GM12892 (cell line): ENCODE measurements at regions not wholly inside any gene's neighbourhood (a gene's known extent, or its start where the extent isn't known, plus 50 kb on each side); places are given as distances from the start of the nearest gene placed in this dataset.
"Not testable (repeated sequence)": the region's sequence is repeated elsewhere in the genome, so short reads cannot be mapped to it uniquely, and the experiment has no call there.

Experiments
- DNase-seq: peaks from one replicate; pipeline ENCODE4 v3.0.0; 2011; ENCODE audit not compliant: insufficient read length
- FAIRE-seq: peaks from 2 replicates; lab custom pipeline; 2011; peaks lifted over from hg19 to GRCh38; lab: Jason Lieb, UNC
- POLR2A ChIP-seq: IDR thresholded peaks from 2 replicates; pipeline ENCODE4 v1.6.1; 2011; ENCODE audit warnings: low read depth, low read length, control low read depth
- POLR2AphosphoS5 ChIP-seq: IDR thresholded peaks from 2 replicates; pipeline ENCODE4 v1.6.1; 2011; ENCODE audit warnings: low read depth, low read length, control low read depth
- TAF1 ChIP-seq: IDR thresholded peaks from 2 replicates; pipeline ENCODE4 v1.6.1; 2011; ENCODE audit warnings: low read depth, mild to moderate bottlenecking, control low read depth, low read length, borderline replicate concordance

DNA sequence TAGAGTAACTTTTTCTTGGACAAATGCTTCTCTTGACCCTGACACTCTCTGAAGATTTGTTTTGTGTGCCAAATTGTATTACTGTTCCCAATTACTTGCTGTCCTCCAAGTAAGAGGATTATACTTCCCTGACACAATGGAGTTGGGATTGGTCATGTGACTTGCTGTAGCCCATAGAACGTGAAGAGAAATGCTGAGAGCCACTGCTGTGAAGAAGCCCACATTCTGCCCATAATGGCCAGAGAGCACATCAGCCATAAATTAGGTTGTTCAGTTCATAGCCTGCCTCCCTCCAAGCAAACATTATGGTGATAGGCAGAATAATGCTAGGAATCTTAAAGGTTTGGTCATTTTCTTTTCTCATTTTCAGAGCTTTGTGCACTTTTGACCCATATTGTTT is 198.9 kb downstream of the SPATA31A1 start:
- not testable (repeated sequence) for DNase-seq, FAIRE-seq

- FAIRE-seq, DNase-seq: not testable (repeated sequence)
Observed at GRCh38 chr9:39559384-39559783, 203.9 kb downstream of the SPATA31A1 start.

- DNase-seq, FAIRE-seq: not testable (repeated sequence)
Observed at GRCh38 chr9:39566782-39567181, 211.3 kb downstream of the SPATA31A1 start.

DNA sequence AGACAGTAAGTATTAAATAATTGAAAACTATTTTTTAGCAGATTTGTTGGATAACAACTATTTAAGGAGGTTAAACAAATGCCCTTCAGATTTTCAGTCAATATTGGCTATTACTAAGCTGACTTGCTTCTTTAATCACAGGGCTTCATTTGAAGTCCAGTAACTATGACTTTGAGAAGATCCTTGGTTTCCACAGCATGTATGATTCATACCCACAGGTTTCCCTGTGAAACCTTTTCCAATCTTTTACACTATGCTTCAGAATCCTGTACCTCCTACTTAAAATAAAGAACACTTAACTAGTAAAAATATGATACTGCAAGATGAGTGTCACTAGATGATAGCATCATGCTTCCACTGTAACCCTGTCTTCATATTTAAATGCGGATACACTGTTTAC is 211.9 kb downstream of the SPATA31A1 start:
- not testable (repeated sequence) for FAIRE-seq, DNase-seq

GRCh38 chr9:39568900-39569299 is 213.4 kb downstream of the SPATA31A1 start:
- DNase-seq, FAIRE-seq: not testable (repeated sequence)

GRCh38 chr9:39573024-39574022 is 217.9 kb downstream of the SPATA31A1 start:
- FAIRE-seq, DNase-seq: not testable (repeated sequence)

- FAIRE-seq, DNase-seq: not testable (repeated sequence)
Observed at GRCh38 chr9:39579000-39579399, 223.5 kb downstream of the SPATA31A1 start.

GRCh38 chr9:39581296-39581695 is 225.8 kb downstream of the SPATA31A1 start:
- FAIRE-seq, DNase-seq: not testable (repeated sequence)

- not testable (repeated sequence) for FAIRE-seq, DNase-seq
Observed at GRCh38 chr9:39582677-39583412, 227.4 kb downstream of the SPATA31A1 start.

GRCh38 chr9:39583413-39583747 is 227.9 kb downstream of the SPATA31A1 start:
- not testable (repeated sequence) for FAIRE-seq, DNase-seq

- FAIRE-seq, DNase-seq: not testable (repeated sequence)
Observed at GRCh38 chr9:39585233-39585632, 229.8 kb downstream of the SPATA31A1 start.

DNA sequence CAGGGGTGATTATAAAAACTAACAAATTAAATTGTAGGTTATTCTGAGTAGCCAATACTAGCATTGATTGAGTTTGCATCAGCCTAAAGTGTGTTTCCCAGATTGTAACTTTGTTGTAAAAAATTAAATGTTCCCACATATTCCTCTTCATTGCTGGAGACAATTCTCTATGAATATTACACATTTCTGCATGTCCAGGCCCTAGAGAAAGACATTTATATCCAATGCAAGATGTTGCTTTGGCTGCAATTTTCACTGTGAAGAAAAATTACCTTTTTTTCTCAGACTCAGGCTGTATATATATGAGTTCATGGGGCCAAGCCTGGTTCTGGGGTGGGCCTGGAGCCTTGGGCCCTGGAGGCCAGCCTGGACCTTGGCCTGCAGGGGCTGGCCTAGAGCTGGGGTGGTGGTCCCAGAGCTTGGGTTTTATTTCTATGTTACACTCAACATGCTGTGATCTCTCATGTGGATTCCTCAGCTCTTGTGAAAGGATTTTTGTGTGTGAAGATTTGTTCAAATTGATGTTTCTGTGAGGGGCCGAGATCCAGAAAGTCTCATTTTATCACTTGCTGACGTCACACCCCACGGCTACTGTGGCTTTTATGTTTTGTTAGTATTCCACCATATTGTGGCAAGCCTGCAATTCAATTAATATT is 232.5 kb downstream of the SPATA31A1 start:
- no peak for FAIRE-seq
- TF ChIP-seq POLR2A (no peak), POLR2AphosphoS5 (no peak), TAF1 (no peak)
- DNase-seq, result peak; percentile 2

DNA sequence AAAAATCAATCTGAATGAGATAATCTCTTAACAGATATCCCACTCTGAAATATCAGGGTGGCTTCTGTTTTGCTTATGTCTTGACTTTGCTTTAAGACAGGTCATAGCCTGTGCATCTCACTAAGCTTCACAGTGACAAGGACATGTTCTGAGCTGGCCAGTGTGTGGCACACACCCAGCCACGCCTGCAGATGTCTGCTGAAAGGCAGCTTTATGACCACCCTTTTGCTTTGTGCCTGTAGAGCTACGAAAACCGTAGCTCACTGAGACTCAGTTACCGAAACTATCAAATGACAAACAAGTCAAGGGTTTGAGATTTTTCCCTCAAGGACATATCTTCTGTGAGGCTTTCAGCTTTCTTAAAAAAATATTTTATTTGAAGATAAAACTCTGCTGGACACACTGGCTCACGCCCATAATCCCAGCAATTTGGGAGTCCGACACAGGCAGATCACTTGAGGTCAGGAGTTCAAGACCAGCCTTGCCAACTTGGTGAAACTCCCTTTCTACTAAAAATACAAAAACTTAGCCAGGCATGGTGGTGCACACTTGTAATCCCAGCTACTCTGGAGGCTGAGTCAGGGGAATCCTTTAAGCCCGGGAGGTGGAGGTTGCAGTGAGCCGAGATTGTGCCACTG is 233.2 kb downstream of the SPATA31A1 start:
- TF ChIP-seq TAF1, result no peak
- no peak for TF ChIP-seq POLR2AphosphoS5
- no peak for TF ChIP-seq POLR2A
- no peak for DNase-seq
- no peak for FAIRE-seq

- DNase-seq, FAIRE-seq: not testable (repeated sequence)
Observed at GRCh38 chr9:39604089-39604488, 248.6 kb downstream of the SPATA31A1 start.

DNA sequence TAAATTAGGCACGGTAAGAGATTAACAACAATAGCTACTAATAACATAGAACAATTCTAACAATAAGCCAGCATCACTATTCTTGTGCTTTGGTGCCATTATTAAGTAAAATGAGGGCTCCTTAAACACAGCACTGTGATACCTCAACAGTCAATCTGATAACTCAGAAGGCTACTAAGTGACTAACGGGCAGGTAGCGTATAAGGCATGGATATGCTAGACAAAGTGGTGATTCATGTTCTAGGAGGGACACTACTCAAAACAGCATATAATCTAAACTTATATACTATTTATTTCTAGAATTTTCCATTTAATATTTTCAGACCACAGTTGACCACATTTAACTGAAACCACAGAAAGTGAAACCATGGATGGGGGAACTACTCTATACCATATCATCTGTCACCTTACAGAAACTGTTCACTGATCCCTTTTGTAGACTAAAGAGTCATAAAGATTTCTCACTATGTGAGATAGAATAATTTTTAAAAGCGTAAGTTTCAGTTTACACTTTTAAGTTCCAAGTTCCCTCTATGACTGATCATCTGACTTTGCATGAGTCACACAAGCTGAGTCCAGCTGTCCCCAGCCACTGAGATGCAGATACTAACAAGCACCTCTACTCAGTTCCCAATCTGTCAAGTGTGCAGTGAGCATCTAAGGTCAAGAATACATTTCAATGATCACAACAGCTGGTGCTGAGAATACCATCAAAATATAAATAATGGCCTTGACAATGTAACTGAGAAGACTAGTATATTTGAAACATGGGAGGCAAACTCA is 256.2 kb downstream of the SPATA31A1 start:
- not testable (repeated sequence) for FAIRE-seq, DNase-seq

GRCh38 chr9:39616480-39616879 is 261.0 kb downstream of the SPATA31A1 start:
- not testable (repeated sequence) for DNase-seq, FAIRE-seq

GRCh38 chr9:39624048-39624447 is 268.6 kb downstream of the SPATA31A1 start:
- not testable (repeated sequence) for FAIRE-seq, DNase-seq

DNA sequence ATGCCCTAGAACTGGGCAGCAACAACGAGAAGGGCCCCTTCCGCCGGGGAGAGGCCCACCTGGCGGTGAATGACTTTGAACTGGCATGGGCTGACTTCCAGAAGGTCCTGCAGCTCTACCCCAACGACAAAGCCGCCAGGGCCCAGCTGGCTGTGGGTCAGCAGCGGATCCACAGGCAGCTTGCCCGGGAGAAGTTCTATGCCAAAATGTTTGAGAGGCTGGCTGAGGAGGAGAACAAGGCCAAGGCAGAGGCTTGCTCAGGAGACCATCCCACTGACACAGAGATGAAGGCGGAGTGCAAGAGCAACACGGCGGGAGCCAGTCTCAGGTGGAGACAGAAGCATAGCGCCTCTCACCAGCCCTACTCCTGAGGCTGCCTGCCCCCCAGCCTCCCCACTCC is 276.6 kb downstream of the SPATA31A1 start:
- DNase-seq, FAIRE-seq: not testable (repeated sequence)
